ENCODE measurements at regions not wholly inside any gene's neighbourhood (a gene's known extent, or its start where the extent isn't known, plus 50 kb on each side); places are given as distances from the start of the nearest gene placed in this dataset.

- Histone ChIP-seq H3K36me3 (replicated peaks in 1 of 2; ENCODE audit: control extremely low read depth in 1 of 2, control insufficient read depth in 1 of 2, extremely low read depth in 1 of 2, insufficient read depth in 2 of 2, low read length in 1 of 2) (no peaks in the 10 kb centered on the region), H3K9ac (ENCODE audit: low read length) (no peak overlapping the region), H3K9me3 (ENCODE audit: control extremely low read depth in 1 of 3, control insufficient read depth in 2 of 3, insufficient read depth in 1 of 3, low read length in 2 of 3) (no peaks in the 10 kb centered on the region), H3K4me3 (ENCODE audit: control extremely low read depth in 1 of 5, extremely low read depth in 1 of 5, insufficient read depth in 1 of 5, low read depth in 2 of 5, low read length in 4 of 5) (no peak overlapping the region), H3K27ac (ENCODE audit: low read length in 2 of 2) (no peak overlapping the region), H3K27me3 (replicated peaks in 1 of 4; ENCODE audit: control extremely low read depth in 1 of 4, control insufficient read depth in 3 of 4, insufficient read depth in 4 of 4, low read length in 3 of 4) (no peaks in the 10 kb centered on the region), H3K79me2 (ENCODE audit: control insufficient read depth, insufficient read depth, low read length) (no peaks in the 10 kb centered on the region), H3K4me2 (replicated peaks; ENCODE audit: low read depth, low read length, poor library complexity, severe bottlenecking) (no peak overlapping the region), H4K20me1 (ENCODE audit: control insufficient read depth, insufficient read depth, low read length, poor library complexity, severe bottlenecking) (no peaks in the 10 kb centered on the region), H3K4me1 (ENCODE audit: control insufficient read depth in 2 of 2, insufficient read depth in 2 of 2, low read length in 2 of 2) (peaks cover 15% of the 10 kb centered on the region in 2 donors), H2AFZ (ENCODE audit: insufficient read depth, low read depth, low read length, poor library complexity, severe bottlenecking) (peak overlapping the region; percentile 4)
- intact Hi-C loops (cut with micrococcal nuclease), result no loop called here
- peak overlapping the region; percentile 21 for H3K27ac Mint-ChIP-seq
- ATAC-seq (ENCODE audit: low read depth) (peak; percentile 45), DNase-seq (peak; percentile 58)
- ChIA-PET CTCF (interaction anchor here (1.1 kb wide), 1 partner anchor 17 kb away, joined by 3 read pairs; no protein-coding TSS in a partner anchor), POLR2A (interaction anchor here (0.6 kb wide), 1 partner anchor 31 kb away, joined by 6 read pairs; no protein-coding TSS in a partner anchor)
- 5% methylated on average over 5 of the region's 8 CpGs for WGBS (ENCODE audit: insufficient coverage)
- H3K27me3 Mint-ChIP-seq, result no peaks in the 10 kb centered on the region
- H3K4me1 Mint-ChIP-seq, result peaks cover 21% of the 10 kb centered on the region
- peak overlapping the region; percentile 24 for H3K4me3 Mint-ChIP-seq
- no peaks in the 10 kb centered on the region for H3K9me3 Mint-ChIP-seq (ENCODE audit: insufficient read depth)
- TF ChIP-seq, protein P1, sequence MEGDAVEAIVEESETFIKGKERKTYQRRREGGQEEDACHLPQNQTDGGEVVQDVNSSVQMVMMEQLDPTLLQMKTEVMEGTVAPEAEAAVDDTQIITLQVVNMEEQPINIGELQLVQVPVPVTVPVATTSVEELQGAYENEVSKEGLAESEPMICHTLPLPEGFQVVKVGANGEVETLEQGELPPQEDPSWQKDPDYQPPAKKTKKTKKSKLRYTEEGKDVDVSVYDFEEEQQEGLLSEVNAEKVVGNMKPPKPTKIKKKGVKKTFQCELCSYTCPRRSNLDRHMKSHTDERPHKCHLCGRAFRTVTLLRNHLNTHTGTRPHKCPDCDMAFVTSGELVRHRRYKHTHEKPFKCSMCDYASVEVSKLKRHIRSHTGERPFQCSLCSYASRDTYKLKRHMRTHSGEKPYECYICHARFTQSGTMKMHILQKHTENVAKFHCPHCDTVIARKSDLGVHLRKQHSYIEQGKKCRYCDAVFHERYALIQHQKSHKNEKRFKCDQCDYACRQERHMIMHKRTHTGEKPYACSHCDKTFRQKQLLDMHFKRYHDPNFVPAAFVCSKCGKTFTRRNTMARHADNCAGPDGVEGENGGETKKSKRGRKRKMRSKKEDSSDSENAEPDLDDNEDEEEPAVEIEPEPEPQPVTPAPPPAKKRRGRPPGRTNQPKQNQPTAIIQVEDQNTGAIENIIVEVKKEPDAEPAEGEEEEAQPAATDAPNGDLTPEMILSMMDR (IDR thresholded peaks at IDR 0.05), result no peak
- TF ChIP-seq EZH2 (IDR thresholded peaks at IDR 0.05; ENCODE audit: borderline replicate concordance, insufficient read depth, low read depth, low read length, poor library complexity, severe bottlenecking), result no peak
These were observed 81.2 kb downstream of the SPRY1 start for GRCh38 chr4:123477711-123478209.

GRCh38 chr4:123478859-123479345, 82.3 kb downstream of the SPRY1 start:
- H3K27me3 ChIP-seq (replicated peaks in 1 of 4; ENCODE audit: control extremely low read depth in 1 of 4, control insufficient read depth in 3 of 4, insufficient read depth in 4 of 4, low read length in 3 of 4), result no peaks in the 10 kb centered on the region
- no peak overlapping the region for H3K4me3 ChIP-seq (ENCODE audit: control extremely low read depth in 1 of 5, extremely low read depth in 1 of 5, insufficient read depth in 1 of 5, low read depth in 2 of 5, low read length in 4 of 5)
- peak overlapping the region; percentile 53 for H2AFZ ChIP-seq (ENCODE audit: insufficient read depth, low read depth, low read length, poor library complexity, severe bottlenecking)
- 35% methylated on average over 3 of the region's 6 CpGs for WGBS (ENCODE audit: insufficient coverage)
- H3K4me1 ChIP-seq (ENCODE audit: control insufficient read depth in 2 of 2, insufficient read depth in 2 of 2, low read length in 2 of 2), result peaks cover 15% of the 10 kb centered on the region in 2 donors
- intact Hi-C loops (cut with micrococcal nuclease), result no loop called here
- TF ChIP-seq, protein P1 (IDR thresholded peaks at IDR 0.05), result no peak
- no peak for TF ChIP-seq EZH2 (IDR thresholded peaks at IDR 0.05; ENCODE audit: borderline replicate concordance, insufficient read depth, low read depth, low read length, poor library complexity, severe bottlenecking)
- Mint-ChIP-seq H3K4me1 (peaks cover 21% of the 10 kb centered on the region), H3K27me3 (no peaks in the 10 kb centered on the region), H3K4me3 (no peak overlapping the region), H3K27ac (no peak overlapping the region), H3K9me3 (ENCODE audit: insufficient read depth) (no peaks in the 10 kb centered on the region)
- H3K4me2 ChIP-seq (replicated peaks; ENCODE audit: low read depth, low read length, poor library complexity, severe bottlenecking), result peak overlapping the region; percentile 5
- no peaks in the 10 kb centered on the region for H3K36me3 ChIP-seq (replicated peaks in 1 of 2; ENCODE audit: control extremely low read depth in 1 of 2, control insufficient read depth in 1 of 2, extremely low read depth in 1 of 2, insufficient read depth in 2 of 2, low read length in 1 of 2)
- CTCF ChIA-PET, result interaction anchor here (0.6 to 0.9 kb wide), 2 partner anchors 86 to 556 kb away, joined by 3 read pairs; partner anchors contain the start of gene NUDT6
- no peaks in the 10 kb centered on the region for H4K20me1 ChIP-seq (ENCODE audit: control insufficient read depth, insufficient read depth, low read length, poor library complexity, severe bottlenecking)
- H3K79me2 ChIP-seq (ENCODE audit: control insufficient read depth, insufficient read depth, low read length), result no peaks in the 10 kb centered on the region
- DNase-seq (no peak), ATAC-seq (ENCODE audit: low read depth) (no peak)
- H3K9me3 ChIP-seq (ENCODE audit: control extremely low read depth in 1 of 3, control insufficient read depth in 2 of 3, insufficient read depth in 1 of 3, low read length in 2 of 3), result no peaks in the 10 kb centered on the region
- POLR2A ChIA-PET, result no interaction called here
- H3K27ac ChIP-seq (ENCODE audit: low read length in 2 of 2), result no peak overlapping the region
- no peak overlapping the region for H3K9ac ChIP-seq (ENCODE audit: low read length)

All from B cell (primary cell).